Endothelial cell (in vitro differentiated cells): ENCODE measurements at regions not wholly inside any gene's neighbourhood (a gene's known extent, or its start where the extent isn't known, plus 50 kb on each side); places are given as distances from the start of the nearest gene placed in this dataset.

ENCODE experiments used
- DNase-seq: peaks from one replicate; pipeline ENCODE4 v3.0.0; 2021; ENCODE audit warnings: low spot score
- H3K27ac Mint-ChIP-seq: one replicate; pipeline ENCODE4 v1.8.0; 2021; ENCODE audit warnings: mixed read lengths, inconsistent platforms; ENCODE audit not compliant: unreplicated experiment
- H3K27me3 Mint-ChIP-seq: one replicate; pipeline ENCODE4 v1.8.0; 2021; ENCODE audit warnings: mild to moderate bottlenecking, moderate library complexity, mixed read lengths, inconsistent platforms; ENCODE audit not compliant: unreplicated experiment
- H3K36me3 Mint-ChIP-seq: one replicate; pipeline ENCODE4 v1.8.0; 2021; ENCODE audit warnings: mild to moderate bottlenecking, low read depth, mixed read lengths, inconsistent platforms; ENCODE audit not compliant: unreplicated experiment
- H3K4me1 Mint-ChIP-seq: one replicate; pipeline ENCODE4 v1.8.0; 2021; ENCODE audit warnings: mild to moderate bottlenecking, mixed read lengths, inconsistent platforms; ENCODE audit not compliant: unreplicated experiment
- H3K4me3 Mint-ChIP-seq: one replicate; pipeline ENCODE4 v1.8.0; 2021; ENCODE audit warnings: mild to moderate bottlenecking, mixed read lengths, inconsistent platforms; ENCODE audit not compliant: unreplicated experiment
- H3K9me3 Mint-ChIP-seq: one replicate; pipeline ENCODE4 v1.8.0; 2021; ENCODE audit warnings: mixed read lengths, inconsistent platforms; ENCODE audit not compliant: unreplicated experiment
- TF ChIP-seq, protein P1 (sequence below): fragments of 200-600 bp; sonication (generic); IDR thresholded peaks from one replicate; pipeline ENCODE4 v1.5.0; 2021; ENCODE audit warnings: antibody characterized with exemption; ENCODE audit not compliant: unreplicated experiment

DNA sequence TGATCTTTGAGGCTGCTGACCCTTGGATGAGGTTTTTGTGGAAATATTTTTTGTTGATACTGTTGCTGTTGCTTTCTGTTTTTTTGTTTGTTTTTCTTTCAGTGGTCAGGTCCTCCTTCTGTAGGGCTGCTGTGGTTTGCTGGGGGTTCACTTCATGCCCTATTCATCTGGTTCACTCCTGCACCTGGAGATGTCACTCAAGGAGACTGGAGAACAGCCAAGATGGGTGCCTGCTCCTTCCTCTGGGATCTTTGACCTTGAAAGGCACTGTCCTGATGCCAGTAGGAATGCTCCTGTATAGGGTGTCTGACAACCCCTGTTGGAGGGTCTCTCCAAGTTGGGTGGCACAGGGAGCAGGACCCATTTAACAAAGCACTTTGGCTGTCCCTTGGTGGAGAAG lies 67.0 kb upstream of the ACTBL2 start:
- Mint-ChIP-seq H3K9me3 (no peaks in the 10 kb centered on the region), H3K4me3 (no peak overlapping the region), H3K27me3 (peaks cover 1% of the 10 kb centered on the region), H3K36me3 (no peaks in the 10 kb centered on the region), H3K4me1 (peaks cover 5% of the 10 kb centered on the region), H3K27ac (no peak overlapping the region)
- DNase-seq = no peak
- TF ChIP-seq, protein P1, sequence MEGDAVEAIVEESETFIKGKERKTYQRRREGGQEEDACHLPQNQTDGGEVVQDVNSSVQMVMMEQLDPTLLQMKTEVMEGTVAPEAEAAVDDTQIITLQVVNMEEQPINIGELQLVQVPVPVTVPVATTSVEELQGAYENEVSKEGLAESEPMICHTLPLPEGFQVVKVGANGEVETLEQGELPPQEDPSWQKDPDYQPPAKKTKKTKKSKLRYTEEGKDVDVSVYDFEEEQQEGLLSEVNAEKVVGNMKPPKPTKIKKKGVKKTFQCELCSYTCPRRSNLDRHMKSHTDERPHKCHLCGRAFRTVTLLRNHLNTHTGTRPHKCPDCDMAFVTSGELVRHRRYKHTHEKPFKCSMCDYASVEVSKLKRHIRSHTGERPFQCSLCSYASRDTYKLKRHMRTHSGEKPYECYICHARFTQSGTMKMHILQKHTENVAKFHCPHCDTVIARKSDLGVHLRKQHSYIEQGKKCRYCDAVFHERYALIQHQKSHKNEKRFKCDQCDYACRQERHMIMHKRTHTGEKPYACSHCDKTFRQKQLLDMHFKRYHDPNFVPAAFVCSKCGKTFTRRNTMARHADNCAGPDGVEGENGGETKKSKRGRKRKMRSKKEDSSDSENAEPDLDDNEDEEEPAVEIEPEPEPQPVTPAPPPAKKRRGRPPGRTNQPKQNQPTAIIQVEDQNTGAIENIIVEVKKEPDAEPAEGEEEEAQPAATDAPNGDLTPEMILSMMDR = no peak

DNA sequence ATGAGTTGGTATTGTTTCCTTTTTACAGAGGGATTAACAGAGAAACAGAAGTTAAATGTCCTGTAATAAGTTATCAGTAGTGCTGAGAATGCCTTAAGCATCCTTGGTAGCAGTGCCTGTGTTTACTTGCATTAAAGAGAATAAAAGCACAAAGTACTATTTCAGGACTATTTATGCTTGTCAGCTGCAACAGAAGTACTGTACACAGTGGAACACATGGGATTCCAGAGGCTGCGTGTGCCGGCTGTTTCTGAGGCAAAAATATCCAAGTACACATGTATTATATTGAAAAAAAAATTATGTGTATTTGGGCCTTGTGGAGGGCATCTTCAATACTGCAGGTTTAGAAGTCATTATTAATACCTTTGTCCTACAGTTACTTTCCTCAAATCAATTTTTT lies 58.2 kb upstream of the ACTBL2 start:
- H3K27ac Mint-ChIP-seq = no peak overlapping the region
- H3K9me3 Mint-ChIP-seq = no peaks in the 10 kb centered on the region
- TF ChIP-seq, protein P1 = no peak
- no peaks in the 10 kb centered on the region for H3K4me1 Mint-ChIP-seq
- no peaks in the 10 kb centered on the region for H3K27me3 Mint-ChIP-seq
- H3K4me3 Mint-ChIP-seq = no peak overlapping the region
- no peak for DNase-seq
- no peaks in the 10 kb centered on the region for H3K36me3 Mint-ChIP-seq

DNA sequence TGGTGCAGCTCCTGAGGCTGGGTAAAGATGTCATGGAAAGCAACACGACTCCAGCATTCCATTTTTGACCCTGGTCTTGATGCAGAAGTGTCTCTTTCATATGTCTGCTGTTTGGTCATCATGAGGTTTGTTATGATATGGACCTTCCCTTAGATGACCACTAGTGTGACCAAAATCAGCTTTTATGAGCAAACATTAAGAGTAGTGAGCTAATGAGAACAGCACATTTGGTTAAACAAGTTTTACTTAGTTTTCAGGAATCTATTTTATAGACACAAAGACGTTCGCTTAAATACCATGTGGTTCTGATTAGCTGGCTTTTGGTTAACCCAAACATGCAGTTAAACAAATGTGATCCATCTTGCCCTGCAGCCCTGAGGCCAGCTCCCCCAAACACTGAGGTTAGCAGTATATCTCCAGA lies 56.7 kb upstream of the ACTBL2 start:
- H3K4me3 Mint-ChIP-seq = no peak overlapping the region
- H3K27me3 Mint-ChIP-seq = no peaks in the 10 kb centered on the region
- H3K27ac Mint-ChIP-seq = no peak overlapping the region
- H3K9me3 Mint-ChIP-seq = no peaks in the 10 kb centered on the region
- H3K4me1 Mint-ChIP-seq = no peaks in the 10 kb centered on the region
- H3K36me3 Mint-ChIP-seq = no peaks in the 10 kb centered on the region
- TF ChIP-seq, protein P1 = no peak
- no peak for DNase-seq

DNA sequence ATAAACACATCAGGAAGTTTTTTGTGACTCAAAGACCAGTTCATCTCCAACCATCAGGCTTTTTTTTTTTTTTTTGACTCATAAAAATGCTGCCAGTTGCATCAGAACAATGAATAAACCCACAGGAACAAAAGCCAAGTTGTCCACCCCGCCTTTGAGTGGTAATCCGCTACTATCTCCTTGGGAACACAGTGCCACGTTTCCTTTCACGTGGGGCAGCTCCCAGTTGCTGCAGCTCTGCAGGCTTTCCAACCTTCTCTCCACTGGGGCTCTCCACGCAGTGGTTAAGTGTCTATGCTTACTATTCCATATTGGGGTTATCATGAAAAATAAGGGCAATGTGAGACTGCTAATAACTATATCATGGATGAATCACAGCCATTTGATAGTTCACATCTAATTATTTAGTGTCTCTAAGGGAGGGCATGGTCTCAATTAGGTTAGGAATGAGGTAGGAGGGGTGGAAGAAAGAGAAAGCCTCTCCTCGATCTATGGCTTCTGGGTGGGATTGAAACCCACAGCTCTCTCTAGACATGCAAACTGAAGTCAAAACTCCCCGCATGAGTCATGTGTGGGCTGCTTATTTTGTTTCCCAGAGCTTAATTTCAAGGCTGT lies 55.8 kb upstream of the ACTBL2 start:
- Mint-ChIP-seq H3K9me3 (no peaks in the 10 kb centered on the region), H3K27me3 (no peaks in the 10 kb centered on the region), H3K4me1 (no peaks in the 10 kb centered on the region), H3K4me3 (no peak overlapping the region), H3K36me3 (no peaks in the 10 kb centered on the region), H3K27ac (no peak overlapping the region)
- TF ChIP-seq, protein P1 = no peak
- no peak for DNase-seq

DNA sequence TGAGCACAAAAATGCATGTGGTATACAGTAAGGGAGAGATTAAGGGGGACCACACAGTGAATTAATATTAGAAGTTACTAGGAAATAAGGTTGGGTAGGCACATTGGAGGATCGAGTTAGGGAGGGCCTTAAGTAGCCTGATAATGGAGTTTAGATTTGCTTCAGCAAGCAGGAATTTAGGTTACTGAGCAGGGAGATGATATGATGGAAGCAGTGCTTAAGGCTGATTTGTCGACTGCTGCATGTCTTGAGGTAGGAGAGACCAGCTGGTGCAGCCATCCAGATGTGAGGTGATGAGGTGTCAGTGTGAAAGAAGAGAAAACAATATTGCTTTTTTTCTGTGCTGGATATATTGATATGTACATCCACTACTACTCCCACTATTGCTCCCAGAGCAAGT lies 55.2 kb upstream of the ACTBL2 start:
- no peak overlapping the region for H3K27ac Mint-ChIP-seq
- H3K36me3 Mint-ChIP-seq = no peaks in the 10 kb centered on the region
- no peaks in the 10 kb centered on the region for H3K9me3 Mint-ChIP-seq
- H3K27me3 Mint-ChIP-seq = no peaks in the 10 kb centered on the region
- no peak for DNase-seq
- no peaks in the 10 kb centered on the region for H3K4me1 Mint-ChIP-seq
- TF ChIP-seq, protein P1 = no peak
- H3K4me3 Mint-ChIP-seq = no peak overlapping the region
